Spleen (tissue), 7 donors: ENCODE measurements at regions not wholly inside any gene's neighbourhood (a gene's known extent, or its start where the extent isn't known, plus 50 kb on each side); places are given as distances from the start of the nearest gene placed in this dataset.

Experiments
- POLR2A ChIP-seq, 3 donors: fragments of 450-650 bp; IDR thresholded peaks; one replicate each; pipeline ENCODE4 v1.5.1; 2017; ENCODE audit warnings: antibody characterized with exemption in 3 of 3, mild to moderate bottlenecking in 1 of 3
- TF ChIP-seq, protein P1 (sequence below), 11 experiments: fragments of 200-600 bp in 7 of 11; fragments of 450-650 bp in 4 of 11; sonication (generic) in 4 of 11; IDR thresholded peaks in 8 of 11; conservative IDR thresholded peaks in 3 of 11; 1 replicate in 7 of 11; 2 replicates in 4 of 11; pipeline versions ENCODE4 v1.4.0 to v1.8.0; 2016 to 2021; ENCODE audit warnings: antibody characterized with exemption in 11 of 11, inconsistent platforms in 4 of 11, mild to moderate bottlenecking in 1 of 11
- donor health status: DM: no; HTN: no; CAD: no; lungs with moderate emphysema.
- donor health status: DM: no; HTN: no; CAD: no.
- donor health status: DM: no; HTN: no; CAD: no.

DNA sequence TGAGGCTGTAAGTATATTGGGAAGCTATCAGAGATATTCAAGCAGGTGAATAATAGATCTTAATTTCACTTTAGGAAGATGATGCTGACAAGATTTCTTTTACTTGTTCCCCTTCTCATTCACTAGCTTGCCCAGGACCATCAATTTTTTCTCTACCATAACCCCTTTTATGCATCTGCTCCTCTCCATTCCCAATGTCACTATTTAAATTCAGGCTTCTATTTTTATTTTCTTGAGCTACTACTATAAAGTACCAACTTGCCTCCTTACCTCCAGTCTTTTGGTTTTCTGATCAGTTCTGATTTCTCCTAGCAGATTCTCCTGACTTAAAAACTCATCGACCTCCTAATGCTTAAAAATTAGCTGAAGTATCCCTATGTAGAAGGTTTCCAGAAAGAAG lies 97.7 kb upstream of the SMIM30 start:
- no peak for TF ChIP-seq POLR2A (IDR thresholded peaks at IDR 0.05)
- TF ChIP-seq, protein P1, sequence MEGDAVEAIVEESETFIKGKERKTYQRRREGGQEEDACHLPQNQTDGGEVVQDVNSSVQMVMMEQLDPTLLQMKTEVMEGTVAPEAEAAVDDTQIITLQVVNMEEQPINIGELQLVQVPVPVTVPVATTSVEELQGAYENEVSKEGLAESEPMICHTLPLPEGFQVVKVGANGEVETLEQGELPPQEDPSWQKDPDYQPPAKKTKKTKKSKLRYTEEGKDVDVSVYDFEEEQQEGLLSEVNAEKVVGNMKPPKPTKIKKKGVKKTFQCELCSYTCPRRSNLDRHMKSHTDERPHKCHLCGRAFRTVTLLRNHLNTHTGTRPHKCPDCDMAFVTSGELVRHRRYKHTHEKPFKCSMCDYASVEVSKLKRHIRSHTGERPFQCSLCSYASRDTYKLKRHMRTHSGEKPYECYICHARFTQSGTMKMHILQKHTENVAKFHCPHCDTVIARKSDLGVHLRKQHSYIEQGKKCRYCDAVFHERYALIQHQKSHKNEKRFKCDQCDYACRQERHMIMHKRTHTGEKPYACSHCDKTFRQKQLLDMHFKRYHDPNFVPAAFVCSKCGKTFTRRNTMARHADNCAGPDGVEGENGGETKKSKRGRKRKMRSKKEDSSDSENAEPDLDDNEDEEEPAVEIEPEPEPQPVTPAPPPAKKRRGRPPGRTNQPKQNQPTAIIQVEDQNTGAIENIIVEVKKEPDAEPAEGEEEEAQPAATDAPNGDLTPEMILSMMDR (IDR thresholded peaks at IDR 0.05 in 8 of 11, conservative IDR thresholded peaks at IDR 0.05 in 3 of 11), result no peak
